Activated CD4-positive, alpha-beta T cell treated with anti-CD3 and anti-CD28 coated beads, Interleukin-2, Interleukin-6, amounts not matched to agents 100 ng/mL and 50 ng/mL, durations not matched to agents 16 hours and 8 hours (primary cell): ENCODE measurements at regions not wholly inside any gene's neighbourhood (a gene's known extent, or its start where the extent isn't known, plus 50 kb on each side); places are given as distances from the start of the nearest gene placed in this dataset.

Experiments
- DNase-seq: peaks from one replicate; pipeline ENCODE4 v3.0.0-alpha.2; 2020

GRCh38 chr7:136664537-136664936 lies 203.9 kb upstream of the CHRM2 start:
- no peak for DNase-seq

- DNase-seq: no peak
Observed at GRCh38 chr7:136657482-136657921, 210.9 kb upstream of the CHRM2 start.

- DNase-seq: no peak
Observed at GRCh38 chr7:136656516-136656915, 211.9 kb upstream of the CHRM2 start.

- no peak for DNase-seq
Observed at GRCh38 chr7:136655414-136655813, 213.0 kb upstream of the CHRM2 start.

- DNase-seq: no peak
Observed at GRCh38 chr7:136654406-136654805, 214.0 kb upstream of the CHRM2 start.

GRCh38 chr7:136652635-136653370 lies 215.6 kb upstream of the CHRM2 start:
- no peak for DNase-seq

- no peak for DNase-seq
Observed at GRCh38 chr7:136640977-136641376, 227.5 kb upstream of the CHRM2 start.

GRCh38 chr7:136637813-136638212 lies 230.6 kb upstream of the CHRM2 start:
- DNase-seq: no peak

- no peak for DNase-seq
Observed at GRCh38 chr7:136635751-136636150, 232.7 kb upstream of the CHRM2 start.

- no peak for DNase-seq
Observed at GRCh38 chr7:136618818-136619217, 249.6 kb upstream of the CHRM2 start.

- DNase-seq: no peak
Observed at GRCh38 chr7:136617176-136617575, 251.3 kb upstream of the CHRM2 start.

GRCh38 chr7:136605532-136606329 lies 262.7 kb upstream of the CHRM2 start:
- no peak for DNase-seq

- no peak for DNase-seq
Observed at GRCh38 chr7:136601772-136602171, 266.7 kb upstream of the CHRM2 start.

GRCh38 chr7:136600475-136600874 lies 268.0 kb upstream of the CHRM2 start:
- no peak for DNase-seq

- DNase-seq: no peak
Observed at GRCh38 chr7:136594739-136595144, 273.7 kb upstream of the CHRM2 start.

- DNase-seq: no peak
Observed at GRCh38 chr7:136588216-136588615, 280.2 kb upstream of the CHRM2 start.

GRCh38 chr7:136585954-136586670 lies 282.3 kb upstream of the CHRM2 start:
- DNase-seq: no peak

- DNase-seq: no peak
Observed at GRCh38 chr7:136566491-136566890, 302.0 kb upstream of the CHRM2 start.

GRCh38 chr7:136555933-136556332 lies 312.5 kb upstream of the CHRM2 start:
- no peak for DNase-seq

- DNase-seq: no peak
Observed at GRCh38 chr7:136551618-136552017, 316.8 kb upstream of the CHRM2 start.

GRCh38 chr7:136549756-136550155 lies 318.7 kb upstream of the CHRM2 start:
- no peak for DNase-seq

- no peak for DNase-seq
Observed at GRCh38 chr7:136533732-136534131, 334.7 kb upstream of the CHRM2 start.

GRCh38 chr7:136530831-136531230 lies 337.6 kb upstream of the CHRM2 start:
- DNase-seq: no peak

GRCh38 chr7:136528329-136528728 lies 340.1 kb upstream of the CHRM2 start:
- DNase-seq: no peak
